ENCODE measurements at regions not wholly inside any gene's neighbourhood (a gene's known extent, or its start where the extent isn't known, plus 50 kb on each side); places are given as distances from the start of the nearest gene placed in this dataset.

- ATAC-seq (ENCODE audit: insufficient read depth, low FRiP score): no peak
- TF ChIP-seq CTCF (IDR thresholded peaks at IDR 0.05; ENCODE audit: control extremely low read depth, extremely low read depth): no peak
Measured at GRCh38 chr6:159490298-159490937, 202.6 kb downstream of the SOD2 start.

GRCh38 chr6:159487636-159488035 lies 205.4 kb downstream of the SOD2 start:
- 51 to 68% methylated on average over 2 of the region's 2 CpGs for WGBS, 2 donors

More at GRCh38 chr6:159490298-159490937, 202.6 kb downstream of the SOD2 start:
- DNase-seq: peak in 2 of 3 donors; percentile 19 to 37
- H3K9me3 ChIP-seq (ENCODE audit: control insufficient read depth in 4 of 4, insufficient read depth in 3 of 4, low read length in 3 of 4): peaks cover 0 to 1% (median 0%) of the 10 kb centered on the region in 4 donors
- no peaks in the 10 kb centered on the region for H3K4me1 ChIP-seq (ENCODE audit: control insufficient read depth in 5 of 5, insufficient read depth in 5 of 5, low read length in 5 of 5)
- no peaks in the 10 kb centered on the region for H3K36me3 ChIP-seq (ENCODE audit: control insufficient read depth in 4 of 4, insufficient read depth in 4 of 4, low read length in 4 of 4)
- WGBS, 2 donors: 47 to 66% methylated on average over 6 of the region's 6 CpGs
- no peaks in the 10 kb centered on the region for H3K27me3 ChIP-seq (ENCODE audit: control insufficient read depth in 3 of 3, insufficient read depth in 3 of 3, low read length in 2 of 3)
- no peak overlapping the region for H3K4me3 ChIP-seq
- no peak overlapping the region for H3K9ac ChIP-seq (ENCODE audit: insufficient read depth in 1 of 2, low read length in 2 of 2)
- no peak overlapping the region for H3K27ac ChIP-seq (ENCODE audit: low read depth in 1 of 2, low read length in 1 of 2)

GRCh38 chr6:159483259-159483658 lies 209.8 kb downstream of the SOD2 start:
- 60% methylated on average over 3 of the region's 3 CpGs for WGBS, 2 donors
- no peak for ATAC-seq (ENCODE audit: insufficient read depth, low FRiP score)
- H3K27ac ChIP-seq (ENCODE audit: low read depth in 1 of 2, low read length in 1 of 2): no peak overlapping the region

More at GRCh38 chr6:159487636-159488035, 205.4 kb downstream of the SOD2 start:
- no peak for TF ChIP-seq CTCF (IDR thresholded peaks at IDR 0.05; ENCODE audit: control extremely low read depth, extremely low read depth)
- Histone ChIP-seq H3K27ac (ENCODE audit: low read depth in 1 of 2, low read length in 1 of 2) (no peak overlapping the region), H3K4me3 (no peak overlapping the region), H3K36me3 (ENCODE audit: control insufficient read depth in 4 of 4, insufficient read depth in 4 of 4, low read length in 4 of 4) (no peaks in the 10 kb centered on the region), H3K9ac (ENCODE audit: insufficient read depth in 1 of 2, low read length in 2 of 2) (no peak overlapping the region), H3K27me3 (ENCODE audit: control insufficient read depth in 3 of 3, insufficient read depth in 3 of 3, low read length in 2 of 3) (no peaks in the 10 kb centered on the region), H3K9me3 (ENCODE audit: control insufficient read depth in 4 of 4, insufficient read depth in 3 of 4, low read length in 3 of 4) (peaks cover 0 to 1% (median 0%) of the 10 kb centered on the region in 4 donors), H3K4me1 (ENCODE audit: control insufficient read depth in 5 of 5, insufficient read depth in 5 of 5, low read length in 5 of 5) (no peaks in the 10 kb centered on the region)
- DNase-seq (no peak), ATAC-seq (ENCODE audit: insufficient read depth, low FRiP score) (no peak)

More at GRCh38 chr6:159483259-159483658, 209.8 kb downstream of the SOD2 start:
- Histone ChIP-seq H3K4me3 (no peak overlapping the region), H3K9ac (ENCODE audit: insufficient read depth in 1 of 2, low read length in 2 of 2) (no peak overlapping the region), H3K36me3 (ENCODE audit: control insufficient read depth in 4 of 4, insufficient read depth in 4 of 4, low read length in 4 of 4) (no peaks in the 10 kb centered on the region), H3K4me1 (ENCODE audit: control insufficient read depth in 5 of 5, insufficient read depth in 5 of 5, low read length in 5 of 5) (no peaks in the 10 kb centered on the region), H3K9me3 (ENCODE audit: control insufficient read depth in 4 of 4, insufficient read depth in 3 of 4, low read length in 3 of 4) (no peaks in the 10 kb centered on the region), H3K27me3 (ENCODE audit: control insufficient read depth in 3 of 3, insufficient read depth in 3 of 3, low read length in 2 of 3) (no peaks in the 10 kb centered on the region)
- TF ChIP-seq CTCF (IDR thresholded peaks at IDR 0.05; ENCODE audit: control extremely low read depth, extremely low read depth): no peak
- DNase-seq: no peak

All from lung (tissue), 11 donors.